T-helper 2 cell treated with Interferon-gamma antibody and Interleukin-4, amounts not matched to agents 100 ng/mL and 5 ng/mL, for 36 hours (primary cell): ENCODE measurements at regions not wholly inside any gene's neighbourhood (a gene's known extent, or its start where the extent isn't known, plus 50 kb on each side); places are given as distances from the start of the nearest gene placed in this dataset.
"Not testable (repeated sequence)": the region's sequence is repeated elsewhere in the genome, so short reads cannot be mapped to it uniquely, and the experiment has no call there.

Source experiments
- intact Hi-C: fragments of 100-400 bp; cut with micrococcal nuclease; formaldehyde crosslinking; loops from one replicate; pipeline ENCODE4 v1.15.1; 2023

DNA sequence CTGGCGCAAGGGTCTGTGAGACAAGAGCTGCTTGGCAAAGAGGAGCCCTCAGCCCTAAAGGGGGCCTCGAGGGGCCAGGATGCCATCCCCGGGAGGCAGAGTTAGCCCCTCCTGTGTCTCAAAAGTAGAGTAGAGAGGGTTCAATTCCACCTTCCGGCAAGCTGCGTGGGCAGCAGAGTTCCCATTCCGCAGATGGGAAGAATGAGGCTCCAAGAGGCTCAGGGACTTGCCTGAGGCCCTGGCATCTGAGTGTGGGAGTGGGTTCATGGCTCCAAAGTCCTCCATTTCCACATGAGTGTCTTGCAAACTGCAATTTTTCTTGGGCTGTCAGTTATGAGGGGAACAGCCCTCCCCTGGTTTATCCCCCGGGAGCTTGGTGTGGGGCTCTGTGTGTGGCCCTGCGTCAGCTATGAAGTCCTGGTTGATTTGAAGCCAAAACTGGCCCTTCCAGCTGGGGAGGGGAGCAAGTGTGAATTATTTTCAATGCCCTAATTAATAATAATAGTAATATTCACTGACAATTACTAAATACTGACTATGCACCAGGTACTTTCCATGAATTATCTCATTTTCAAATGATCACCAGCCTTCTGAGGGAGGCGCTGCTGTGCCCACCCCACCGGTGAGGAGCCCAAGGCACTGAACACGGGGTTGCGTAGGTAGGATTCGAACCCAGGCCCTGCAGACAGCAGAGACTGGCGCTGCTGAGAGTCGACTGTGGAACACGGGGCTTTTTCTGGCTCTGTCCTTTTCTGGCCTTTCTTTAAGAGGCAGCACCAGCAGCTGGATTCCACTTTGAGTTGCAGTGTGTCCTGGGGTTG, 153.0 kb upstream of the PTPN1 start:
- intact Hi-C loops, result no loop called here

DNA sequence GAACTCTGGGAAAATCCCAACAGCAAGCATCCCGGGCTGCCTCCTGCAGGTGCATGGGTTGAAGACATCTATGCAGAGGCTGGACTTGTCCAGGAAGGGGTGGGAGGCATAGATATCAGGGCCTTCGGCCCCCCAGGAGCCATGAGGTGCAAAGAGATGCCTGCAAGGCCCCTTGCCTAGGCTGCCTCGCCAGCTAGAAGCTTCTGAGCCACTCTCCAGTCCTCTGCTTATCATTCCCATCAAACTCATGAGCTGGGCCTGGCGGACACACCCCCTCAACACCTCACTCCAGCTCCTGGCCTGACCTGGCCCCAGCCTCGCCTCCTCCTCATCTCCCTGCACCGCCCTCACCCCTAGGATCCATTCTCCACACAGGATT, 152.4 kb upstream of the PTPN1 start:
- intact Hi-C loops, result no loop called here

DNA sequence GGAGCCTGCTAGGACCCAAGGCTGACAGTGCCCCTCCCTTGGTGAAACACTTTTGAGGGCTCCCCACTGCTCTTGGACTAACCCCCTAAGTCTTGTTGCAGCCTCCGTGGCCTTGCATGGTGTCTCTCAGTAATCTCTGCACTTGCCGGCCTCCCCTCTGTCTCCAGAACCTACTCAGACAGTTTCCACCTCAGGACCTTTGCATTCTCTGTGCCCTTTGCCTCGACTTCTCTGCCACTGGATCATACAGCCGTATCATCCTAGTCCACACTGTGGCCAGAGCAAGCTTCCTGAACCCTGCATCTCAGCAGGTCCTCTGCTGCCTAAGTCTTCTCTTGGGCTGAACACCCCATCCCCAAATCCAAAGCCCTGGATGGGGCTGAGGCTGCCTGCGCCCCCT, 152.0 kb upstream of the PTPN1 start:
- intact Hi-C loops, result no loop called here

DNA sequence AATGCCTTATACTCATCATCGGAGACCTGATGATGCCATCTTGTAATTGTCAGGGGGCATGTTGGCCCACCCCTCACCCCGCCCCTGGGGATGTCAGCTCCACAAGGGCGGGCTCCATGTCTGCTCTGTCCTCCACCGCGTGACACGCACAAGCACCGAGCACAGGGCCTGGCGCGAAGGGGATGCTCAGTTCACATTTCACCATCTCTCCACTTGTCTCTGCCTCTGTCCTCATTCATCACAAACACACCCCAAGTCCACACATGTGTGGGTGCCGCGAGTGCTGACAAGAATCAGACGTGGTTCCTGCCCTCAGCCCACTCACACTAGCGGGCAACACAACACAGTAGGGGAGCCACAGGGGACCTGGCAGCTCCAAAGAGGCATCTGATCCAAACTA, 151.2 kb upstream of the PTPN1 start:
- intact Hi-C loops, result no loop called here

DNA sequence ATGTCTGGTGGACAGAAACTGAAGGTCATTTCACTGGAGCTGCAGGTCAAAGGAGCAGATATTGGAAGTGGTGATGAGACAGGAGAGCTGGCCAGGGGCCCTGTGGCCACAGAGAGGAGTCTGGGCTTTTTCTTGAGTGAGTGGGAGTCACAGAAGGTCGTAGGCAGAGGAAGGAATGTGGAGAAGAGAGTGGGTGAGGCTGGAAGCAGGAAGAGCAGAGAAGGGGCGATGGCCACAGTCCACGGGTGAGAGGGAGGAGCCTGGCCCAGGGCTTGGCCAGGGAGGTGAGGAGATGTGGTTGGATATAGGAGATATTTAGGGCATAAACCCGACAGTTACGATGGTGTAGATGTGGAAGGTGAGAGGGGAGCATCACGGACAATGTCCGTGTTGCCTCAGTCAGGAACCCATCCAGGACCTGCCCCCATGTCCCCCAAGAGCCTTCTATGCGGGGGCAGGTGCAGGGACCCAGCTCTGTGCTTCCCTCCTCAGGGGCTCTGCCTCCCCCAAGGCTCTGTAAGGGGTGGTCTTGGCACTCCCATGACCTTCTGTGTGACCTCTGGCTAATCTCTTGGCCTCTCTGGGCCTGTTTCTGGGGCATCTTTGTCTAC, 150.5 kb upstream of the PTPN1 start:
- intact Hi-C loops, result no loop called here

DNA sequence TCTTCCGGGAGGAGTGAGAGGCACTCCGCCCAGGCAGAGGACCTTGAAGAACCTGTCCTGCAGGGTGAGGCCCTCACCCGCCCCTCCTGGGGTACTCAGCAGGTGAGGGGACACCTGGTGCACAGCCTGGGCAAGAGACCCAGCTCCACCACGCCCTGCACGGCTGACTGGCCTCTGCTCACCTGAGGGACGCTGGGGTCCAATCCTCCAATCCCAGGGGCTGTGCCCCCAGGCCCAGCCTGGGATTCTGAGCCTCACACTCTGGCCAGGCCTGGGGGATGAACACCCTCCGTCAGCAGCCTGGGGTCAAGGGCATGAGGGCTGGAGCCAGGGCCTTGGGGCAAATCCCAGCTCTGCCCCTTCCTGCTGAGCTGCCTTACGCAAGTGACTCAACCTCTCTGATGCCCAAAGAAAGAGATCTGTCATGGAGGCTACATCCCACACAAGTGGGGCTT, 149.9 kb upstream of the PTPN1 start:
- intact Hi-C loops, result no loop called here

DNA sequence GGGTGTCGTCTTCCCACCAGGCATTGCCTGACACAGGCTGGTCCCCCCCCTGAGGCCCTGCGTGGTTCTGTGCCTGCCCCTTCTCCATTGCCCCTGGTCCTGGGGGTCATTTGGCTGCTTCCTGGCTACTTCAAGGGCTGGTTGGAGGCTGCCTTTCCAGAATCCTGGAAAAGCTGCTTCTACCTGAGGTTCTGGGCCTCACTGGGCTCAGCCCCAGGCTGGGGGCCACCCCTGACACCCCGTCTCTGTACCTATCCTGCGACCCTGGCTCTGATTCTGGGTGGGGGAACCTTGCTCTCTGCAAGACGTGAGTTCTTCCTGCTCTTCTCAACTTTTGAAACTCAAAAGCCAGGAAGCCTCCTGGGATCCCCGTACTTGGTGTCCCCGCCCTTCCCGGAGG, 149.3 kb upstream of the PTPN1 start:
- intact Hi-C loops, result no loop called here

DNA sequence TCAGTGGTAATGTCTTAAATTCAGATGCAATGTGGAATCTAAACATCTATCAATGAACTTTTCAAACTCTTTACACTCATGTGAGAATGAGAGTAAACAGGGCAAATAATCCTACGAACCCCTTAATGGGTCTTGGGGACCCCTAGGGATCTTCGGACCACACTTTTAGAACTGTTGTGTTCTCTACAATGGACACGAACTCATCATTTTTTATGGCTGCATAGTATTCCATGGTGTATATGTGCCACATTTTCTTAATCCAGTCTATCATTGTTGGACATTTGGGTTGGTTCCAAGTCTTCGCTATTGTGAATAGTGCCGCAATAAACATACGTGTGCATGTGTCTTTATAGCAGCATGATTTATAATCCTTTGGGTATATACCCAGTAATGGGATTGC, 148.0 kb upstream of the PTPN1 start:
- intact Hi-C loops, result not testable (repeated sequence)

DNA sequence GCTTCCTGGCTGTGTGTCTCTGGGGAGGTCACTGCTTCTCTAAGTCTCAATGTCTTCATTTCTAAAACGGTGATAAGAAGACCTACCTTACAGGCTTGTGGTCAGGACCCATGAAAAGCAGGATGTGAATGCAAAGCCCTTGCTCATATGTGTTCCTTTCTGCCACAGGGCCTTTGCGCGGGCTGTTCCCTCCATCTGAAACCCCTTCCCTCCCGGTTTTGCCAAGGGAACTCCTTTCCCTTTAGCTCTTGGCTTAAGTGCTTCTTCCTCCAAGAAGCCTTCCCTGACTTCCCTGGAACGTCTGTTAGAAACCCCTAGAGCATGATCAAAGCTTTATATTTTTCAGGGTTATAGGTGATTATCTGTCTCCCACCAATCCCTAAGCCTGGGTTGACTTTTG, 147.2 kb upstream of the PTPN1 start:
- intact Hi-C loops, result no loop called here

DNA sequence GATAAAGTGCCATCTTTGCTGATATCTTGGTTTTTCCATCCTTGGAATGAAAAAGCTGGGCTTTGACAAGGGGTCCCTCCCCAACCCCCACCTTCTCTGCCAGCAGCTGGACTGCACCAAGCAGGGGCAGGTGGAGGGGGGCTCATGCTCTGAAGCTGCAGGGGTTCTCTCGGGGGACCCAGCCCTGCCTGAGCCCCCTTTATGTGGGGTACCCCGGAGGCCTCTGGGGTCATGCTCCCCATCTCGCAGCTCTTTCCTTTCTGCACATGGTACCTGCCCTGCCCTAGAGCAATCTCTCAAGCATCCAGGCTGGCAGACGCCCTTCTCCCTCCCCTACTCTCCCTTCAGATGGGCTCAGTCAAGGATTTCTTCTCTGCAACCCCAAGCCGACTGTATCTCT, 146.7 kb upstream of the PTPN1 start:
- intact Hi-C loops, result no loop called here

DNA sequence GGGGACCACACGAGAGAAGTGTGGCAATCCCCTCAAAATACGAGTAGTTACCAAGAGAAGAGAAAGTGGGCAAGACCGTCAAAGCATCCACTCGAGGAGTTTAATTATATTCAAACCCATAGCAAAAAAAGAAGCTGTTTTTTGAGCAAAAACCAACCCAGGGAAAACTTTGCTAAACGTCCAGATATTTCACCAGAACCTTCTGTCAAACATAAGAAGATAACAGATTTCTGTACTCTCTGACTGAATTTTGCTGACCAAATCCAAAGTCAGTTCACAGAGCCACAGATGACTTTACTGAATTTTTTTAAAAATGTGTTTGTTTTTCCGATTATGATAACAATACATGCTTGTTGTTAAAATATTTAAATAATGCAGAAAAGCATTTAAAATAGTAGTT, 145.6 kb upstream of the PTPN1 start:
- intact Hi-C loops, result no loop called here

DNA sequence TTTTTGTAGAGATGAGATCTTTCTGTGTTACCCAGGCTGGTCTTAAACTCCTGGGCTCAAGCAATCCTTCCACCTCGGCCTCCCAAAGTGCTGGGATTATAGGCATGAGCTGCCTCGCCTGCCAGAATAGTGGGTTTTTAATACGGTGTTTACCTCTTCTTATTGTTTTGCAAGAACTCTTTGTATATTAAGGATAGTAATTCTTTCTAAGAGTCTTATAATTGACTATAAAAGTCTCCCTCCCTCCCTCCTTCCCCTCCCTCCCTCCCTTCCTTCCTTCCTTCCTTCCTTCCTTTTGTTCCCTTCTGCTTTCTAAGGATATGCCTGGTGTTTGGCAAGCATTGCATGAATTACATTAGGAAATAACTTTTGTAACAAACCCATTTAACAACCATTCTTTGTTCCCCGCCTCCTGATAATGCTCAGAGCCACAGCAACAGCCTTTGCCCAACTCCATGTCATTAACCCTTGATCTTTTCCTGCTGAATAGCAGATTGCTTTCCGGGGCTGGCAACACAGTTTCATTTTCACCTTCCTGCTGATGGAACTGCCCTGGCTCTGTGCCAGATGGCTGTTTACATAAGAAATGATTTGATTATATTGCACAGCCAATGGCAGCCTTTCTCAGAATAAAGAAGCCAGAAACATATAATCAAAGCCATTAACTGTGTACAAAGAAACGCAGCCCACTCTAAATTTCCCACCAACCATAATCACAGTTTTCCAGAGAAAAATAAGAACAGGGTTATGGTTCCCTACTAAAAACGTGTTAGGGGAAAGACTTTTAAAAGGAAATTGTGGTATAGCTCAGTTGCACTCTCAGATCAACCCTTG, 143.7 kb upstream of the PTPN1 start:
- intact Hi-C loops, result no loop called here

DNA sequence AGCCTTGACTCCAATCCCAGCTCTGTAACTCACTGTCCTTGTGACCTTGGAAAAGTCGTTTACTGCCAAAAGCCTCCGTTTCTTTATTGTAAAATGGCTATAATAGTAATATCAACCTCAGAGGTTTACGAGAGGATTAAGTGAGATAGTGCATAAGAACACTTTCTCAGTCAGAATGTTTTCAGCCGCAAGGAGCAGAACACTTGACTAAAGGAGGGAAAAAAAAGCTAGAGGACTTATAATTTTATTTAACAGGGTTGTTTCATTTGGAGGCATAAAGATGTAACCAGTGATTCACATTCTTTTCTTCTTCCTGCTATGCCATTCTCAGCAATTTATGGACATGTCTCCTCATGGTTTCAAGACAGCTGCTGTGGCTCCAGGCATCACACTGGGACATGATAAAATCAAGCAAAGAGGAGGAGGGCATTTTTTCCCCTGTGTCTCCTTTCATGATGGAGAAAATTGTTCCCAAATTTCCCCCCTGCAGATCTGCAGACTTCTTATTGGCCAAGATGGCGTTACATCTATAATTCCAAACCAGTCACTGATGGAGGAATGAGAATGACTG, 143.0 kb upstream of the PTPN1 start:
- intact Hi-C loops, result no loop called here

DNA sequence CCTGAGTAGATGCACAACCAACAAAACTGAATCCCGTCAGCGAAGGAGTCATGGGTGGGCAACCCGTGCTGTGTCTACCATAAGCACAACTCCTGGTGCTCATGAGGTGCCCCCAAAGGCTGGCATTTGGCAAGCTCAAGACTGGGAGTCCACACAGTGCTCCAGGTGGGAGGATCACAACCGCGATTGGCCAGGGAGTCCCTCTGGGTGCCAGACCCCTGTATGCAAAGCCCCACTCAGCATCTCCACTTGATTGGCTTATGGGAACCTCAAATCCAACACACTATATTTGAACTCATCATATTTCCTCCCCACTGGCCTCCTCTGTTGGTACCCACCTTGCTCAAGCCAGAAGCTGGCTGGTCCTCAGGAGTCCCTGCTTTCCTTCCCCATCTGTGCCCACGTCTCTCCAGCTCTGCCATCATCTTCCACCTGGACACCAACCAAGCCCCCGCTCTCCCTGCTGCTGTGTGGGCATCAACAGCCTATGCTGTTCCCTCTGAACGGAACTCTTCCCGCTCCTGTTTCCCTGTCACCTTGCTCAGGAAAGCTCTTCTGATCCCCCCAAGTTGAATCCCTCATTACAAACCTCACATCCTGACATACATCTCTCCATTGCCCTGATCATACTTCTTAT, 142.3 kb upstream of the PTPN1 start:
- intact Hi-C loops, result no loop called here

DNA sequence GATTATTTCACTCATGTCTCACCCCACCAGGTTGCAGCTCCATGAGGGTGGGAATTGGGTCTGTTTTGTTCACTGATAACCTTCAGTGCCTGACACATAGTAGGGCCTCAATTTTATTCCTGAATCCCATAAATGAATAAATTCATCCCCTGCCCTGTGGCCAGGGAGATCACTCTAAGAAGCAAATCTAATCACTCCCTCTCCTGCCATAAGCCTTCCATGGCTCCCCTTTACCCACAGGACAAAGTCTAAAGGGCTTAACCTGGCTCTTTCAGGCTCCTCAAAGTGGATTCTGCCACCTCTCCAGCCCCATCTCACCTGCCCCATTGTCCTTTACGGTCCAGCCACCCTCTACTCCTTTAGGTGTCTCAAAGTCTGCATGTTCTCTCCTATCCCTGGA, 141.8 kb upstream of the PTPN1 start:
- intact Hi-C loops, result no loop called here

DNA sequence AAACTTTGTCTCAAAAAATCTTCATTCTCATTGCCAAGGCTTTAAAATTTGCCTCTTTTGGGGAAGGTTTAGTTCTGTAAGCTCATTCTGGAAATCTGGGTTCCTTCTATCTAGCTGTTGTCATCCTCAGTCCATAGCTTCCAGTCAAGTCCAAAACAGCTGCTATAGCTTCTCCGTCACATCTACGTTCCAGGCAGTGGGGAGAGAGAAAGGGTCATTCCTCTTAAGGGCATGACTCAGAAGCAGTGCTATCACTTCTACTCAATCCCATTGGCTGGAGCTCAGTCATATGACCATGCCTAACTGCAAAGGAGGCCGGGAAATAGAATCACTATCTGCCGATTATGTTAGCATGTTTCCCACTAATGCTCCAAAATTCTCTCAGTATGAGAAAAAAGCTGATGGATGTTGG, 141.4 kb upstream of the PTPN1 start:
- intact Hi-C loops, result no loop called here

DNA sequence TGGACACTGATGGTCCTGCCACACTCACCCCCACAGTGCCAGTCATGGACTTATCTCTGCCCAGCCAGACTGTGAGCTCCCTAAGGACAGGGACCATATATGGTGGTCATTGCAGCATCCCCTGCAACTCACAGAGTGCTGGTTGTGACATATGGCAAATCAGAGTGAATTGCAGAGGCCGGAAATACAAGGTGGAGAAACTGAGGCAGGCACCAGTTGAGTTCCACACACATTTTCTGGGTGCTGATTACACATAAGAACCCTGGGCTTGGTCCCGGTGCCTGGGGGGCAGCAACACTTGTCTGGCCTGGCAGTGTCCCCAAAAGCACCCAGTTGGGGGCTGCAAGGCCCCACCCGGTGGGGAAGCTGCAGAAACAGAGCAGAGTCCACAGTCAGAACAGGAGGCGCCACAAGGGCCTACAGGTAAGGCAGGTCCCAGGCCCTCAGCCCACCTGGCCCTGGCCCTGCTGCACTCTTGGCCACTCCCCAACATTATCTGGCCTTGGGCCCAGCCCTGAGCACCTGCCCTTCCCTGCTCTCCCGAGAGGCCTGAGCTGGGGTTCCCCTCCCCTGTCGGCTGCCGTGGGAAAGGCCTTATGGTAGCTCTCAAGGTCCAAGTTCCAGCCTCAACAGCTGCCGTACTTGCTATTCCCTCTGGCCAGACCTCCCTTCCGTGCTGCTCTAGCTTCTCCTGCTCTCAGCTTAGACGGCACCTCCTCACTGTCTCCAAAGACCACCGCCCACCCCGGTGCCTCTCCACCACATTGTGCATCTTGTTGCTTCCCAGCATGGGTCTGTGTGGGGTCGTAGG, 140.8 kb upstream of the PTPN1 start:
- intact Hi-C loops, result no loop called here

DNA sequence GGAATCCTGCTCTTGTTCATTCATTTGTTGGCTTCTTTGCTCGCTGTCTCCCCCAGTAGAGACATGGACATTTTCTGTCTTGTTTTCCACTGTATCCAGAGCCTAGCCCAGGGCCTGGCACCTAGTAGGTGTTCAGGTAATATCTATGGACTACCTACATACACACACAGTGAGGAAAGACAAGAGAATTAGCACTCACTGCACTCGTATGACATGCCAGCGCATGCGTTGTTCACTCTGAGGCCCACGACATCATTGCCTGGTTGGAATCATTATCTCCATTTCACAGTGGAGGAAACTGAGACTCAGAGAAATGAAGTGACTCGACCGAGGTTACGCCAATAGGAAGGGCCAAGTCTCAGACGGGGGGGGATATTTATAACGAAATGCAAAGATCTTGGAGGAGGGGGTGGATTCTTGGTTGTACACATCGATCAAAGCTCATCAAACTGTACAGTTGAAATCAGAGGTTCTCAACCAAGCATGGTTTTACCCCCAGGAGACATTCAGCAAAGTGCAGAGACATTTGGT, 140.1 kb upstream of the PTPN1 start:
- intact Hi-C loops, result no loop called here

DNA sequence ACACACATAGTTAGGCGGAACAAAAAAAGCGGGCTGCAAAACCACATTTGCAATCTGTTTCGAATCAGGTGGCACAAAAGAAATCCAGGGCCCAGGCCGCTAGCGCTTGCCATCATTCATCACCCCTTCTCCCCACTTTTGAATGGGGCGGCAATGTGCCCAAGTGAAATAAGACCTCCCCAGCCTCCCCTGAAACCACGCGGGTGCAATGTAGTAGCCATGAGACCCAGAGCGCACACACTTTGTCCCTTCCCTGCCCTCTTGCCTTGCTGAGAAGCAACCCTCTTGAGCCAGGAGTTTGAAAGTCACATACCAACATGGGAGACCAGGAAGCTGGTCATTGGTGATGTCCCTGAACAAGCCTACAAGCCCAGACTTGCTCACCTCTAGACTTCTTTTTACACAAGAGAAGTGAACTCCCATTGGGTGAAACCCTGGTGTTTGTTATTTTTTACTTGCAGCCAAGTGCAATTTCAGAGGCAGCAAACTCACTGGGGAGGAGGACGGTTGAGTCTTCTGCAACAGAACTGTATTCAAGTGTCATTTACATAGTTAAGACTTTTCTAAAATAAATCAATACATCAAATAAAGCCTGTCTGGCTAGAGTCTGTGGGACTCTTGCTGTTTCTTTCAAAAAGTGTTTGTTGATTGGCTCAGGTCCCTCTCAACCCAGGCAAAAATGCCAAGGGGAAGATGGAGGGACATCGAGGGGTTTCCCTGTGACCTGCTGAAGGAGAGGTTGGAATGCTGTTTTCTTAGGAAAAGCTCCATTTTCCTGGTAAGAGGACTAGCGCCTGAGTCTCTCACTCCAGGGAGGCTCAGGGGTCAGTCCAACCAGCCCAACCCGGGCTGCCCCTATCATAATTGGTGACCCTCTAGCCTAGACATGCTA, 138.1 kb upstream of the PTPN1 start:
- intact Hi-C loops, result no loop called here

DNA sequence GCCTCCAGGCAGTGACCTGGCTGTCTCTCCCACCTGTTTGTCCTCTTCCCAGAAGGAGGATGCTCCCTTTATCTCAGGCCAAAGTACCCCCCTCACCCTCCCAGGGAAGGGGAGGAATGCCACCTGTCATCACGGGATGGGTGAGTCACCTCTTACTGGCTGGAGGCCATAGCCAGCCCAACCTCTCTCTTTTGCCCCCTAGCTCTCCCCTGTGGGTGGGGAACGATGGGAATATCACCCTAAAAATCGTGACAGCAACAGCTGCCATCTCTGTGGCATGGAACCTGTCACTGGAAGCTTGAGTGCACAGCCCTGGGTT, 137.5 kb upstream of the PTPN1 start:
- intact Hi-C loops, result no loop called here
